ENCODE measurements at regions not wholly inside any gene's neighbourhood (a gene's known extent, or its start where the extent isn't known, plus 50 kb on each side); places are given as distances from the start of the nearest gene placed in this dataset.
"Not testable (repeated sequence)": the region's sequence is repeated elsewhere in the genome, so short reads cannot be mapped to it uniquely, and the experiment has no call there.

DNA sequence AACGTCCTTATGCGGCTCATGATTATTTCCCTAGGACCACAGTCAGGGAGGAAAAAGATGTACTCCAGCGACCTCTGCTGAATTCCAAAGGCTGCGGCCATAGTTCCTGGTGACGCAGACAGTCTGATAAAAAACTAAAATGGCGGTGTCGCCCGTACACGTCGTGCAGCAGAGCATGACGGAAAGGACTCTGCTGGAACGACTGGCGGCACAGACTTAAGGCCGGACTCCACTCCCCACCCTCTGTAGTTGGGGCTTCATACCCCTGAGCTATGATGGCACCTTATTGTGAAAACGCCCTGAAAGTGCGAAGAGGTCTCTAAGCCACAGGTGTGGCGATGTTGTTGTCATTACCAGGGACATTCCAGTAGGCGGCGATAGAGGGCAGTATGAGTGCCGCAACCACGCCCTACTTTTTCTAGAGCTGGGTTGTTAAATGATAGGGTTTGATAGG, 90.0 kb upstream of the EDA2R start:
- no peaks in the 10 kb centered on the region for H3K9me3 Mint-ChIP-seq
- peak overlapping the region; percentile 95 for H3K4me3 Mint-ChIP-seq
- peaks cover 11% of the 10 kb centered on the region for H3K4me1 Mint-ChIP-seq (ENCODE audit: low read depth)
- DNase-seq, result peak; percentile 68
- H3K27me3 Mint-ChIP-seq (ENCODE audit: insufficient read depth), result no peaks in the 10 kb centered on the region
- TF ChIP-seq, protein P1, sequence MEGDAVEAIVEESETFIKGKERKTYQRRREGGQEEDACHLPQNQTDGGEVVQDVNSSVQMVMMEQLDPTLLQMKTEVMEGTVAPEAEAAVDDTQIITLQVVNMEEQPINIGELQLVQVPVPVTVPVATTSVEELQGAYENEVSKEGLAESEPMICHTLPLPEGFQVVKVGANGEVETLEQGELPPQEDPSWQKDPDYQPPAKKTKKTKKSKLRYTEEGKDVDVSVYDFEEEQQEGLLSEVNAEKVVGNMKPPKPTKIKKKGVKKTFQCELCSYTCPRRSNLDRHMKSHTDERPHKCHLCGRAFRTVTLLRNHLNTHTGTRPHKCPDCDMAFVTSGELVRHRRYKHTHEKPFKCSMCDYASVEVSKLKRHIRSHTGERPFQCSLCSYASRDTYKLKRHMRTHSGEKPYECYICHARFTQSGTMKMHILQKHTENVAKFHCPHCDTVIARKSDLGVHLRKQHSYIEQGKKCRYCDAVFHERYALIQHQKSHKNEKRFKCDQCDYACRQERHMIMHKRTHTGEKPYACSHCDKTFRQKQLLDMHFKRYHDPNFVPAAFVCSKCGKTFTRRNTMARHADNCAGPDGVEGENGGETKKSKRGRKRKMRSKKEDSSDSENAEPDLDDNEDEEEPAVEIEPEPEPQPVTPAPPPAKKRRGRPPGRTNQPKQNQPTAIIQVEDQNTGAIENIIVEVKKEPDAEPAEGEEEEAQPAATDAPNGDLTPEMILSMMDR (IDR thresholded peaks at IDR 0.05), result peak; percentile 89
- H3K36me3 Mint-ChIP-seq (ENCODE audit: low read depth), result no peaks in the 10 kb centered on the region
- H3K27ac Mint-ChIP-seq, result peak overlapping the region; percentile 82

DNA sequence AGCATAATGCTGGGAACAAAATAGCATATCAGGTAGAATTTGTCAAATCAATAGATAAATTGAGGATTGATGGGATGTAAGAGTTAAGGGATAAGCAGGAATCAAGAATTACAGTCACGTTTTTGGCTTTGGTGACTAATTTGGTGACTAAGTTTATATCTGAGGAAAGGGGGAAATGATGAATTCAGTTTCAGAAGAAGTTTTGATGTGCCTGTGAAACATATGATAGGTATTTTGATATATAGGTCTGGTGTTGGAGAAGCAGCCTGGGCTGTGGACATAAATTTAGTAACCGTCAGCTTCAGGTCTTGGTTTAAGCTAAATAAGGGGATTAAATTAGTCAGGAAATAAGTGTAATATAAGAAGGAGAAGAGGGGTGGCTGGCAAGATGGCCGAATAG, 79.0 kb upstream of the EDA2R start:
- H3K4me1 Mint-ChIP-seq (ENCODE audit: low read depth), result peaks cover 15% of the 10 kb centered on the region
- peak overlapping the region; percentile 46 for H3K27ac Mint-ChIP-seq
- peaks cover 21% of the 10 kb centered on the region for H3K36me3 Mint-ChIP-seq (ENCODE audit: low read depth)
- peaks cover 8% of the 10 kb centered on the region for H3K9me3 Mint-ChIP-seq
- H3K4me3 Mint-ChIP-seq, result peak overlapping the region; percentile 51
- H3K27me3 Mint-ChIP-seq (ENCODE audit: insufficient read depth), result peaks cover 2% of the 10 kb centered on the region; the same call in 1 of the 2 replicates
- TF ChIP-seq, protein P1 (IDR thresholded peaks at IDR 0.05), result no peak
- peak; percentile 13 for DNase-seq

DNA sequence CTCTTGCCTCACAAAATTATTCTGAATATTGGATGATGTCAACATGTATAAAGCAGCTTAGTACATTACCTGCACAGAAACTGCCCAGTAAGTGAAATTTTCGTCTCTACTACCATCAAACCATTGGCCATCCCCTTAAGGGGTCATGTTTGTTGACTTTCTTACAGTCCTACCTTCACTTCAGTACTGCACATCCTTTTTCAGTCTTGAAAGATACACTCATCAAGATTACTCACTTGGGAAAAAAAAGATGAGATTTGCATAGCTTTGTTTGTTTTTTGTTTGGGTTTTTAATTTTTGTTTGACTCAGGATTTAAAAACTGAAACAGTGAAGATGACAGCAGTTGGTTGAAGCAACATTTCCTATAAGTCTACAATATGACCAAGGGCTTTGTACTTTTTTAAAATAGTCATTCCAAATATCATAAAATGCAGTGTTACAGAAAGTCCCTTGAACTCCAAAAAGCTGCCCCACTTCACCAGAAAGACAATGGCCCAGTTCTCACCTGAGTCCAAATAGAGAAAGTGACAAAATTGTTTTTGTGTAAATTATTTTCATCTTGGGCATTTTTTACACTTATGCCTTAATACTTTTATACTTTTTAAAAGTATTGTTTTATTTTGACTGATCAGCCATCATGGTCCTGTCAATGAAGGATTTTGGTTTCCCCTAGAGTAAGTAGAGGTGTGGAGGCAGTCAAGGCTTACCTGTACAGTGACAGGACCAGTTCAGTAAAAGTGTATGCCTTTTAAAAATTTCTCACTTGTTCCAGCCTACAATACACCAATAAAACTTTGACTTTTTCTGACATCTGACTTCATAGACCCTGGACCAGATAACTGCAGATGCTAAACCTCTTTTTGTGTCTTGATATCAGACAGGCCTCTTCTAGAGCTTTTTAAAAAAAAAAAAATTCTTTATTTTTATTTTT, 59.7 kb upstream of the EDA2R start:
- no peak overlapping the region for H3K4me3 Mint-ChIP-seq
- H3K27ac Mint-ChIP-seq, result no peak overlapping the region
- H3K27me3 Mint-ChIP-seq (ENCODE audit: insufficient read depth), result no peaks in the 10 kb centered on the region; the same call in 1 of the 2 replicates
- 0 out of 2 replicates have a peak, but pooled peaks cover 5% of the 10 kb centered on the region for H3K4me1 Mint-ChIP-seq (ENCODE audit: low read depth)
- H3K36me3 Mint-ChIP-seq (ENCODE audit: low read depth), result no peaks in the 10 kb centered on the region
- TF ChIP-seq, protein P1 (IDR thresholded peaks at IDR 0.05), result no peak
- DNase-seq, result no peak
- H3K9me3 Mint-ChIP-seq, result no peaks in the 10 kb centered on the region

GRCh38 chrX:66692512-66692911, 53.6 kb upstream of the EDA2R start:
- not testable (repeated sequence) for H3K27ac Mint-ChIP-seq; H3K27me3 Mint-ChIP-seq (ENCODE audit: insufficient read depth); H3K36me3 Mint-ChIP-seq (ENCODE audit: low read depth); H3K4me3 Mint-ChIP-seq; DNase-seq; H3K4me1 Mint-ChIP-seq (ENCODE audit: low read depth); H3K9me3 Mint-ChIP-seq

Data from HFFc6 (cell line).